IMR-90 (cell line): ENCODE measurements at regions not wholly inside any gene's neighbourhood (a gene's known extent, or its start where the extent isn't known, plus 50 kb on each side); places are given as distances from the start of the nearest gene placed in this dataset.

Source experiments
- ATAC-seq: fragments of 200-7000 bp; cut with Tn5 transposase; 2 replicates; pipeline ENCODE4 v1.9.1; 2020; ENCODE audit warnings: low read depth, mild to moderate bottlenecking, moderate library complexity
- BruUV-seq: library from RNA; stranded (reverse); fragments of 400-500 nt; replicated peaks from 2 replicates; lab custom pipeline; 2021; lab: Mats Ljungman, UMichigan
- CTCF ChIA-PET: fragments of 300-600 bp; formaldehyde crosslinking; extraction: SDS; loops from one replicate; lab custom pipeline; 2021; ENCODE audit warnings: antibody characterized with exemption; lab: Yijun Ruan, JAX
- POLR2A ChIA-PET: fragments of 300-600 bp; sonication (Branson Sonifier 250); formaldehyde crosslinking; loops from one replicate; lab custom pipeline; 2022; ENCODE audit warnings: antibody characterized with exemption; ENCODE audit not compliant: unreplicated experiment; lab: Charles Lee
- DNase-seq: peaks from one replicate; pipeline ENCODE4 v3.0.0; 2013
- H2AFZ ChIP-seq: replicated peaks from 2 replicates; pipeline ENCODE3; 2013; ENCODE audit warnings: low read length, mild to moderate bottlenecking; ENCODE audit not compliant: poor library complexity
- H2AK5ac ChIP-seq: 2 replicates; pipeline ENCODE4 v1.6.1; 2013; ENCODE audit warnings: low read depth, low read length, inconsistent platforms
- H2AK9ac ChIP-seq: replicated peaks from 2 replicates; pipeline ENCODE3; 2013; ENCODE audit warnings: mild to moderate bottlenecking, low read depth, low read length, moderate library complexity; ENCODE audit not compliant: poor library complexity
- H2BK120ac ChIP-seq: 2 replicates; pipeline ENCODE4 v1.6.1; 2013; ENCODE audit warnings: low read depth, low read length, inconsistent platforms
- H2BK15ac ChIP-seq: 3 replicates; pipeline ENCODE4 v1.6.1; 2013; ENCODE audit warnings: low read depth, low read length, inconsistent platforms
- H2BK20ac ChIP-seq: 2 replicates; pipeline ENCODE4 v1.6.1; 2013; ENCODE audit warnings: low read depth, mild to moderate bottlenecking, inconsistent platforms, low read length, moderate library complexity
- H2BK5ac ChIP-seq: 2 replicates; pipeline ENCODE4 v1.6.1; 2013; ENCODE audit warnings: mild to moderate bottlenecking, low read depth, low read length, inconsistent platforms; ENCODE audit not compliant: poor library complexity, severe bottlenecking
- H3K14ac ChIP-seq: replicated peaks from 2 replicates; pipeline ENCODE4 v1.6.1; 2013; ENCODE audit warnings: low read depth, low read length, inconsistent platforms
- H3K18ac ChIP-seq: 2 replicates; pipeline ENCODE4 v1.6.1; 2013; ENCODE audit warnings: low read depth, low read length, control low read depth
- H3K23ac ChIP-seq: 2 replicates; pipeline ENCODE4 v1.6.1; 2013; ENCODE audit warnings: low read depth, low read length, inconsistent platforms
- H3K27ac ChIP-seq: 2 replicates; pipeline ENCODE4 v1.5.1; 2013; ENCODE audit warnings: mild to moderate bottlenecking, control low read depth, low read length; ENCODE audit not compliant: insufficient read depth
- H3K27me3 ChIP-seq: 2 replicates; pipeline ENCODE4 v1.6.1; 2013; ENCODE audit warnings: low read length; ENCODE audit not compliant: control insufficient read depth, insufficient read depth
- H3K36me3 ChIP-seq: 2 replicates; pipeline ENCODE4 v1.6.1; 2013; ENCODE audit warnings: low read length, mixed read lengths; ENCODE audit not compliant: control insufficient read depth, insufficient read depth
- H3K4ac ChIP-seq: 2 replicates; pipeline ENCODE4 v1.6.1; 2013; ENCODE audit warnings: low read depth, low read length, inconsistent platforms
- H3K4me1 ChIP-seq: 2 replicates; pipeline ENCODE4 v1.6.1; 2013; ENCODE audit warnings: low read length, mixed read lengths; ENCODE audit not compliant: control insufficient read depth, insufficient read depth
- H3K4me2 ChIP-seq: 2 replicates; pipeline ENCODE4 v1.6.1; 2013; ENCODE audit warnings: low read depth, mild to moderate bottlenecking, control low read depth, low read length, moderate library complexity
- H3K4me3 ChIP-seq: 2 replicates; pipeline ENCODE4 v1.5.1; 2013; ENCODE audit warnings: low read depth, mild to moderate bottlenecking, control low read depth, low read length, moderate library complexity; ENCODE audit not compliant: insufficient read depth
- H3K56ac ChIP-seq: 2 replicates; pipeline ENCODE4 v1.6.1; 2013; ENCODE audit warnings: low read length, inconsistent platforms; ENCODE audit not compliant: insufficient read depth; ENCODE audit errors: extremely low read depth
- H3K79me1 ChIP-seq, 2 experiments: 2 replicates each; pipeline ENCODE4 v1.6.1; 2013; ENCODE audit warnings: low read length in 2 of 2, inconsistent platforms in 1 of 2, low read depth in 1 of 2
- H3K9ac ChIP-seq: 2 replicates; pipeline ENCODE4 v1.6.1; 2013; ENCODE audit warnings: low read depth, low read length, control low read depth
- H3K9me1 ChIP-seq: 2 replicates; pipeline ENCODE4 v1.6.1; 2013; ENCODE audit warnings: low read length, inconsistent platforms; ENCODE audit not compliant: insufficient read depth
- H3K9me3 ChIP-seq: 2 replicates; pipeline ENCODE4 v1.6.1; 2013; ENCODE audit warnings: low read length; ENCODE audit not compliant: control insufficient read depth, insufficient read depth
- H4K20me1 ChIP-seq: 2 replicates; pipeline ENCODE4 v1.6.1; 2013; ENCODE audit warnings: low read length, inconsistent platforms; ENCODE audit not compliant: insufficient read depth
- H4K5ac ChIP-seq: 2 replicates; pipeline ENCODE4 v1.6.1; 2013; ENCODE audit warnings: mild to moderate bottlenecking, low read depth, low read length, control low read depth
- H4K8ac ChIP-seq, 2 experiments: 2 replicates each; pipeline ENCODE4 v1.6.1; 2013; ENCODE audit warnings: low read depth in 2 of 2, low read length in 2 of 2, control low read depth in 1 of 2, inconsistent platforms in 1 of 2
- H4K91ac ChIP-seq: 2 replicates; pipeline ENCODE4 v1.6.1; 2013; ENCODE audit warnings: low read depth, low read length, inconsistent platforms; ENCODE audit not compliant: insufficient read depth
- CEBPB ChIP-seq: IDR thresholded peaks from 2 replicates; pipeline ENCODE4 v1.6.1; 2012; ENCODE audit warnings: low read depth, low read length, improper control_type of control experiment
- CHD1 ChIP-seq: IDR thresholded peaks from 2 replicates; pipeline ENCODE4 v1.6.1; 2012; ENCODE audit warnings: low read depth, low read length, improper control_type of control experiment
- CTCF ChIP-seq: conservative IDR thresholded peaks from 2 replicates; pipeline ENCODE4 v1.5.1; 2012; ENCODE audit warnings: mild to moderate bottlenecking, low read depth, low read length, improper control_type of control experiment
- MXI1 ChIP-seq: IDR thresholded peaks from 2 replicates; pipeline ENCODE4 v1.6.1; 2012; ENCODE audit warnings: low read depth, mild to moderate bottlenecking, low read length, moderate library complexity, borderline replicate concordance
- RCOR1 ChIP-seq: IDR thresholded peaks from 2 replicates; pipeline ENCODE4 v1.6.1; 2012; ENCODE audit warnings: mild to moderate bottlenecking, low read length, improper control_type of control experiment; ENCODE audit not compliant: insufficient replicate concordance
- RFX5 ChIP-seq: IDR thresholded peaks from 2 replicates; pipeline ENCODE4 v1.8.0; 2012; ENCODE audit warnings: low read depth, mild to moderate bottlenecking, low read length, moderate library complexity
- SMC3 ChIP-seq: fragments of 150-350 bp; IDR thresholded peaks from 2 replicates; pipeline ENCODE4 v1.6.1; 2016; ENCODE audit warnings: low read depth, mild to moderate bottlenecking, antibody characterized with exemption, low read length, moderate library complexity
- USF2 ChIP-seq: fragments of 150-350 bp; IDR thresholded peaks from 2 replicates; pipeline ENCODE4 v1.6.1; 2017; ENCODE audit warnings: mild to moderate bottlenecking, antibody characterized with exemption, low read length, low read depth
- WGBS, 2 experiments: methylation state at CpG; one replicate each; pipeline versions ENCODE4 v1.1.5 to v1.1.7; 2013; ENCODE audit warnings: missing lambda C conversion rate in 2 of 2; ENCODE audit not compliant: insufficient read length in 1 of 2; ENCODE audit errors: extremely low coverage in 2 of 2; 5-methylcytosine and 5-hydroxymethylcytosine counted together
- dilution Hi-C: fragments of 300-500 bp; cut with HindIII; formaldehyde crosslinking; loops from one replicate; pipeline ENCODE4 v1.14.3; 2018; ENCODE audit warnings: low sequenced_read_pairs; ENCODE audit not compliant: unreplicated experiment
- in situ Hi-C: fragments of 300-500 bp; cut with MboI; formaldehyde crosslinking; loops from 3 replicates; pipeline ENCODE4 v1.14.3; 2019; ENCODE audit warnings: low sequenced_read_pairs, inconsistent platforms, mixed read lengths
- intact Hi-C: fragments of 100-400 bp; cut with micrococcal nuclease; formaldehyde crosslinking; loops from 2 replicates; pipeline ENCODE4 v1.10.0; 2022

GRCh38 chr3:66152336-66152735 lies 68.5 kb upstream of the SLC25A26 start:
- no peak overlapping the region for H3K18ac ChIP-seq
- in situ Hi-C loops, result no loop called here
- no peak overlapping the region for H3K27ac ChIP-seq
- POLR2A ChIA-PET, result no interaction called here
- no peak overlapping the region for H2AFZ ChIP-seq
- H3K36me3 ChIP-seq, result no peaks in the 10 kb centered on the region
- no peak overlapping the region for H3K4ac ChIP-seq
- no peak overlapping the region for H2BK15ac ChIP-seq
- no peak overlapping the region for H3K4me3 ChIP-seq
- no peak overlapping the region for H3K23ac ChIP-seq
- BruUV-seq, result no TSS peak
- H3K56ac ChIP-seq, result no peak overlapping the region
- H2AK9ac ChIP-seq, result no peak overlapping the region
- DNase-seq (no peak), ATAC-seq (no peak)
- no peak overlapping the region for H2BK20ac ChIP-seq
- peaks cover 2% of the 10 kb centered on the region; the same call in 1 of the 2 replicates for H3K4me1 ChIP-seq
- no peak overlapping the region for H3K14ac ChIP-seq
- H4K5ac ChIP-seq, result no peak overlapping the region
- H3K9me3 ChIP-seq, result no peaks in the 10 kb centered on the region
- no peaks in the 10 kb centered on the region for H4K20me1 ChIP-seq
- H3K9ac ChIP-seq, result no peak overlapping the region
- no peak overlapping the region for H3K4me2 ChIP-seq
- dilution Hi-C loops, result no loop called here
- no peak overlapping the region for H4K8ac ChIP-seq
- H3K79me1 ChIP-seq, result no peaks in the 10 kb centered on the region
- CTCF ChIA-PET, result no interaction called here
- no peak overlapping the region for H4K91ac ChIP-seq
- no peaks in the 10 kb centered on the region for H3K9me1 ChIP-seq
- TF ChIP-seq USF2, result no peak
- TF ChIP-seq CHD1, result no peak
- TF ChIP-seq MXI1, result no peak
- TF ChIP-seq CEBPB, result no peak
- no peak for TF ChIP-seq CTCF
- TF ChIP-seq RFX5, result no peak
- TF ChIP-seq RCOR1, result no peak
- no peak for TF ChIP-seq SMC3
- intact Hi-C loops, result no loop called here
- H3K27me3 ChIP-seq, result peaks cover 9% of the 10 kb centered on the region
- no peak overlapping the region for H2BK5ac ChIP-seq
- WGBS, 2 experiments, result no CpG with 5 or more reads among the region's 2 CpGs
- H2BK120ac ChIP-seq, result no peak overlapping the region
- no peak overlapping the region for H2AK5ac ChIP-seq
